H1 (cell line): ENCODE measurements at regions not wholly inside any gene's neighbourhood (a gene's known extent, or its start where the extent isn't known, plus 50 kb on each side); places are given as distances from the start of the nearest gene placed in this dataset.

Experiments used
- CTCF ChIA-PET: fragments of 300-600 bp; sonication (Branson Sonifier 250); formaldehyde crosslinking; loops from one replicate; lab custom pipeline; 2021; ENCODE audit not compliant: partially characterized antibody; lab: Charles Lee
- POLR2A ChIA-PET: fragments of 300-600 bp; sonication (Branson Sonifier 250); formaldehyde crosslinking; loops from one replicate; lab custom pipeline; 2021; ENCODE audit warnings: inconsistent platforms; ENCODE audit not compliant: partially characterized antibody; lab: Charles Lee
- DNase-seq, 2 experiments: peaks; one replicate each; pipeline versions ENCODE4 v3.0.0 to v3.0.0-alpha.2; 2010 to 2022; ENCODE audit warnings: low spot score in 2 of 2, low read depth in 1 of 2, mixed read lengths in 1 of 2
- FAIRE-seq: peaks from 2 replicates; lab custom pipeline; 2011; peaks lifted over from hg19 to GRCh38; lab: Jason Lieb, UNC
- H2AFZ ChIP-seq: 2 replicates; pipeline ENCODE4 v1.8.1; 2012; ENCODE audit warnings: low read length, inconsistent platforms
- H2AK5ac ChIP-seq: 2 replicates; pipeline ENCODE4 v1.6.1; 2013; ENCODE audit warnings: low read depth, low read length
- H2BK120ac ChIP-seq: replicated peaks from 2 replicates; pipeline ENCODE3; 2013; ENCODE audit warnings: low read depth, low read length, inconsistent platforms
- H2BK12ac ChIP-seq: 2 replicates; pipeline ENCODE4 v1.6.1; 2013; ENCODE audit warnings: low read depth, low read length
- H2BK15ac ChIP-seq: 2 replicates; pipeline ENCODE4 v1.6.1; 2013; ENCODE audit warnings: low read length
- H2BK20ac ChIP-seq: 2 replicates; pipeline ENCODE4 v1.6.1; 2013; ENCODE audit warnings: low read length
- H2BK5ac ChIP-seq: 2 replicates; pipeline ENCODE4 v1.6.1; 2013; ENCODE audit warnings: low read depth, low read length
- H3K14ac ChIP-seq: 2 replicates; pipeline ENCODE4 v1.6.1; 2013; ENCODE audit warnings: inconsistent platforms; ENCODE audit not compliant: insufficient read length
- H3K18ac ChIP-seq: 2 replicates; pipeline ENCODE4 v1.6.1; 2013; ENCODE audit warnings: low read length; ENCODE audit errors: extremely low read depth
- H3K23ac ChIP-seq: 2 replicates; pipeline ENCODE4 v1.6.1; 2013; ENCODE audit warnings: inconsistent platforms; ENCODE audit not compliant: insufficient read length
- H3K23me2 ChIP-seq: 2 replicates; pipeline ENCODE4 v1.6.1; 2013; ENCODE audit warnings: low read depth, low read length
- H3K27ac ChIP-seq: 2 replicates; pipeline ENCODE4 v1.6.1; 2011; ENCODE audit warnings: low read depth, low read length, inconsistent platforms
- H3K27me3 ChIP-seq, 4 experiments: replicated peaks in 1 of 4; 1 replicate in 1 of 4; 2 replicates in 3 of 4; pipeline versions ENCODE4 v1.6.1 to v1.8.1; 2011 to 2013; ENCODE audit warnings: low read length in 3 of 4, mild to moderate bottlenecking in 3 of 4, inconsistent platforms in 2 of 4, mixed read lengths in 2 of 4, moderate library complexity in 1 of 4; ENCODE audit not compliant: control insufficient read depth in 3 of 4, insufficient read depth in 3 of 4; ENCODE audit errors: extremely low read depth in 1 of 4
- H3K36me3 ChIP-seq, 4 experiments: 2 replicates each; pipeline versions ENCODE4 v1.6.1 to v1.8.1; 2011 to 2013; ENCODE audit warnings: mild to moderate bottlenecking in 4 of 4, low read length in 3 of 4, moderate library complexity in 2 of 4, control low read depth in 1 of 4, inconsistent platforms in 1 of 4; ENCODE audit not compliant: insufficient read depth in 4 of 4, control insufficient read depth in 2 of 4
- H3K4ac ChIP-seq: replicated peaks from 2 replicates; pipeline ENCODE3; 2013; ENCODE audit warnings: low read length, low read depth, mixed read lengths, inconsistent platforms; ENCODE audit not compliant: insufficient read length
- H3K4me1 ChIP-seq, 4 experiments: replicated peaks in 1 of 4; 1 replicate in 1 of 4; 2 replicates in 3 of 4; pipeline versions ENCODE4 v1.6.1 to v1.8.1; 2011 to 2013; ENCODE audit warnings: low read length in 3 of 4, inconsistent platforms in 2 of 4, mixed read lengths in 1 of 4; ENCODE audit not compliant: insufficient read depth in 4 of 4, control insufficient read depth in 3 of 4
- H3K4me2 ChIP-seq, 2 experiments: 2 replicates each; pipeline versions ENCODE4 v1.6.1 to v1.8.1; 2011 to 2013; ENCODE audit warnings: low read depth in 2 of 2, low read length in 2 of 2, control low read depth in 1 of 2, inconsistent platforms in 1 of 2, mild to moderate bottlenecking in 1 of 2; ENCODE audit not compliant: insufficient read depth in 1 of 2
- H3K4me3 ChIP-seq, 4 experiments: fragments of 200-600, 300-600 bp in 1 of 4; sonication (generic), shearing (Covaris generic), sonication (Bioruptor Twin) in 1 of 4; 2 replicates each; pipeline versions ENCODE4 v1.5.1 to v1.8.1; 2011 to 2016; ENCODE audit warnings: low read length in 4 of 4, low read depth in 3 of 4, control low read depth in 2 of 4, inconsistent platforms in 2 of 4, mild to moderate bottlenecking in 2 of 4, mixed read lengths in 1 of 4, moderate library complexity in 1 of 4; ENCODE audit not compliant: insufficient read depth in 2 of 4; ENCODE audit errors: extremely low read depth in 1 of 4
- H3K56ac ChIP-seq: replicated peaks from 2 replicates; pipeline ENCODE3; 2013; ENCODE audit warnings: low read depth, mild to moderate bottlenecking, mixed read lengths, low read length, inconsistent platforms; ENCODE audit not compliant: insufficient read length
- H3K79me1 ChIP-seq: 2 replicates; pipeline ENCODE4 v1.6.1; 2013; ENCODE audit warnings: low read depth, low read length, control low read depth
- H3K79me2 ChIP-seq, 2 experiments: 2 replicates each; pipeline versions ENCODE4 v1.6.1 to v1.8.1; 2012 to 2013; ENCODE audit warnings: low read length in 2 of 2, mild to moderate bottlenecking in 2 of 2, inconsistent platforms in 1 of 2; ENCODE audit not compliant: insufficient read depth in 2 of 2, control insufficient read depth in 1 of 2
- H3K9ac ChIP-seq, 4 experiments: replicated peaks in 1 of 4; 1 replicate in 1 of 4; 2 replicates in 3 of 4; pipeline versions ENCODE4 v1.6.1 to v1.8.1; 2011 to 2013; ENCODE audit warnings: low read depth in 3 of 4, low read length in 3 of 4, control low read depth in 2 of 4, mild to moderate bottlenecking in 2 of 4, moderate library complexity in 2 of 4, inconsistent platforms in 1 of 4; ENCODE audit errors: extremely low read depth in 1 of 4
- H3K9me3 ChIP-seq, 2 experiments: 2 replicates each; pipeline versions ENCODE4 v1.6.1 to v1.8.1; 2012 to 2013; ENCODE audit warnings: mild to moderate bottlenecking in 2 of 2, moderate library complexity in 2 of 2, control low read depth in 1 of 2, inconsistent platforms in 1 of 2, low read depth in 1 of 2, low read length in 1 of 2, mixed read lengths in 1 of 2; ENCODE audit not compliant: insufficient read depth in 2 of 2
- H4K20me1 ChIP-seq, 2 experiments: replicated peaks in 1 of 2; 2 replicates each; pipeline versions ENCODE3 to v1.8.1; 2011 to 2013; ENCODE audit warnings: inconsistent platforms in 2 of 2, low read length in 2 of 2, mild to moderate bottlenecking in 1 of 2; ENCODE audit not compliant: insufficient read depth in 2 of 2, control insufficient read depth in 1 of 2
- H4K5ac ChIP-seq: 2 replicates; pipeline ENCODE4 v1.6.1; 2013; ENCODE audit warnings: low read length, low read depth, mixed read lengths, inconsistent platforms; ENCODE audit not compliant: insufficient read length
- H4K8ac ChIP-seq: 2 replicates; pipeline ENCODE4 v1.8.0; 2013; ENCODE audit warnings: mild to moderate bottlenecking, moderate library complexity, low read length, inconsistent platforms; ENCODE audit not compliant: insufficient read depth; ENCODE audit errors: extremely low read depth
- H4K91ac ChIP-seq: replicated peaks from 2 replicates; pipeline ENCODE3; 2013; ENCODE audit warnings: low read length, mixed read lengths, inconsistent platforms; ENCODE audit not compliant: insufficient read length
- CBX5 ChIP-seq: fragments of 300-800, 300-1000 bp; sonication (generic); IDR thresholded peaks from 2 replicates; pipeline ENCODE4 v1.7.1; 2016; ENCODE audit warnings: antibody characterized with exemption, low read length, low read depth
- CBX8 ChIP-seq: fragments of 300-800, 300-1000 bp; sonication (generic); IDR thresholded peaks from 2 replicates; pipeline ENCODE4 v1.7.1; 2016; ENCODE audit warnings: low read depth, low read length, borderline replicate concordance
- CHD1 ChIP-seq: IDR thresholded peaks from 2 replicates; pipeline ENCODE4 v1.6.1; 2012; ENCODE audit warnings: low read depth, low read length, improper control_type of control experiment
- POU5F1 ChIP-seq: IDR thresholded peaks from 2 replicates; pipeline ENCODE4 v1.6.1; 2011; ENCODE audit warnings: low read depth, mild to moderate bottlenecking, low read length, moderate library complexity
- TBP ChIP-seq: IDR thresholded peaks from 2 replicates; pipeline ENCODE4 v1.6.1; 2011; ENCODE audit warnings: low read depth, low read length, improper control_type of control experiment
- WGBS, 2 experiments: shearing (Covaris generic) in 1 of 2; methylation state at CpG; one replicate each; pipeline versions ENCODE4 v1.1.6 to v1.1.7; 2013 to 2015; ENCODE audit warnings: low lambda C conversion rate in 2 of 2, mixed read lengths in 2 of 2, inconsistent platforms in 1 of 2, low coverage in 1 of 2, missing lambda C conversion rate in 1 of 2; ENCODE audit not compliant: insufficient replicate concordance in 2 of 2, insufficient coverage in 1 of 2, insufficient read length in 1 of 2; ENCODE audit errors: extremely low coverage in 1 of 2, missing lambda C conversion rate in 1 of 2; 5-methylcytosine and 5-hydroxymethylcytosine counted together

DNA sequence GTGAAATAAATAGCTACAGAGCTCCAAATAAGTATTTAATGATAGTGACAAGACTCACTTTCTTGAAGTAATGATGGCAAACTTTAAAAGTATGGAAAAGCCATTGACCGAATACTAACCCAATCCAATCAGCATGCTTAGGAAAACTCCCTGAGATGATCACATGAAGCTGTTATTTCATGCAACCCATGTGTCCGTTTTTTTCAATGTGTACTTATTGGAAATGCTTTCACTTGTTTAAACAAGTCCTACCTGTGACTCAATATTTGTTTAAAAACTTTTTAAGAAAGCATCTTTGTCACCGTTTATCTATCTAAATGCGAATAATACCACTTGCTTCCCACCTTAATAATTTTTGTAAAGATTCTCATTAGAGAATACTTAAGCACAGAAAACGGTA lies 185.8 kb downstream of the NRIP1 start:
- Histone ChIP-seq H2BK15ac (no peak overlapping the region), H2BK120ac (no peak overlapping the region), H3K4me2 (no peak overlapping the region), H2AFZ (no peak overlapping the region), H4K5ac (no peak overlapping the region), H4K91ac (no peak overlapping the region), H2BK20ac (no peak overlapping the region), H3K18ac (no peak overlapping the region), H3K36me3 (no peaks in the 10 kb centered on the region), H3K79me1 (no peaks in the 10 kb centered on the region), H2BK12ac (no peak overlapping the region), H3K56ac (no peak overlapping the region), H3K9ac (no peak overlapping the region), H3K4me3 (no peak overlapping the region), H4K8ac (no peak overlapping the region), H3K27me3 (no peaks in the 10 kb centered on the region), H3K4me1 (no peaks in the 10 kb centered on the region), H3K14ac (no peak overlapping the region), H3K79me2 (no peaks in the 10 kb centered on the region), H3K9me3 (no peaks in the 10 kb centered on the region), H3K27ac (no peak overlapping the region), H2AK5ac (no peak overlapping the region), H2BK5ac (no peak overlapping the region), H4K20me1 (no peaks in the 10 kb centered on the region), H3K4ac (no peak overlapping the region), H3K23me2 (no peaks in the 10 kb centered on the region), H3K23ac (no peak overlapping the region)
- DNase-seq (no peak), FAIRE-seq (no peak)
- WGBS, 2 experiments: 80% methylated on average over 5 of the region's 5 CpGs; no CpG with 5 or more reads in 1 of the 2 experiments
- no peak for TF ChIP-seq CHD1
- TF ChIP-seq TBP: no peak
- TF ChIP-seq CBX8: no peak
- TF ChIP-seq CBX5: no peak
- TF ChIP-seq POU5F1: no peak
- POLR2A ChIA-PET: no interaction called here
- CTCF ChIA-PET: interaction anchor here (0.6 to 0.9 kb wide), 2 partner anchors 9 to 298 kb away, joined by 3 read pairs; no protein-coding TSS in a partner anchor
